Stimulated activated CD4-positive, alpha-beta T cell treated with anti-CD3 and anti-CD28 coated beads, Interleukin-2, amount 100 ng/mL, for 48 hours (primary cell): ENCODE measurements at regions not wholly inside any gene's neighbourhood (a gene's known extent, or its start where the extent isn't known, plus 50 kb on each side); places are given as distances from the start of the nearest gene placed in this dataset.
"Not testable (repeated sequence)": the region's sequence is repeated elsewhere in the genome, so short reads cannot be mapped to it uniquely, and the experiment has no call there.

Source experiments
- DNase-seq, 2 donors: peaks; one replicate each; pipeline ENCODE4 v3.0.0-alpha.2; 2020

GRCh38 chr6:19713984-19714383, 123.2 kb upstream of the ID4 start:
- DNase-seq: no peak

- DNase-seq: no peak
Measured at GRCh38 chr6:19714434-19715166, 122.6 kb upstream of the ID4 start.

GRCh38 chr6:19715167-19715551, 122.0 kb upstream of the ID4 start:
- no peak for DNase-seq

GRCh38 chr6:19719691-19720128, 117.5 kb upstream of the ID4 start:
- DNase-seq: no peak

- DNase-seq: no peak
Measured at GRCh38 chr6:19721766-19722377, 115.3 kb upstream of the ID4 start.

- DNase-seq: no peak
Measured at GRCh38 chr6:19722999-19723398, 114.2 kb upstream of the ID4 start.

- no peak for DNase-seq
Measured at GRCh38 chr6:19723545-19723944, 113.6 kb upstream of the ID4 start.

GRCh38 chr6:19725436-19725835, 111.7 kb upstream of the ID4 start:
- not testable (repeated sequence) for DNase-seq

GRCh38 chr6:19731282-19731681, 105.9 kb upstream of the ID4 start:
- no peak for DNase-seq

- no peak for DNase-seq
Measured at GRCh38 chr6:19734061-19734460, 103.1 kb upstream of the ID4 start.

GRCh38 chr6:19734519-19734918, 102.7 kb upstream of the ID4 start:
- no peak for DNase-seq

GRCh38 chr6:19736066-19736465, 101.1 kb upstream of the ID4 start:
- DNase-seq: no peak

- DNase-seq: no peak
Measured at GRCh38 chr6:19738010-19738409, 99.2 kb upstream of the ID4 start.

GRCh38 chr6:19749722-19750121, 87.4 kb upstream of the ID4 start:
- DNase-seq: no peak

GRCh38 chr6:19752746-19753145, 84.4 kb upstream of the ID4 start:
- DNase-seq: no peak

- DNase-seq: no peak
Measured at GRCh38 chr6:19753826-19754225, 83.3 kb upstream of the ID4 start.

GRCh38 chr6:19754686-19755085, 82.5 kb upstream of the ID4 start:
- no peak for DNase-seq

GRCh38 chr6:19755181-19755580, 82.0 kb upstream of the ID4 start:
- no peak for DNase-seq

GRCh38 chr6:19757036-19757435, 80.1 kb upstream of the ID4 start:
- no peak for DNase-seq

GRCh38 chr6:19759117-19759880, 77.9 kb upstream of the ID4 start:
- no peak for DNase-seq

GRCh38 chr6:19761121-19761520, 76.0 kb upstream of the ID4 start:
- no peak for DNase-seq

- DNase-seq: no peak
Measured at GRCh38 chr6:19771753-19772336, 65.3 kb upstream of the ID4 start.

- no peak for DNase-seq
Measured at GRCh38 chr6:19772891-19773290, 64.3 kb upstream of the ID4 start.

- no peak for DNase-seq
Measured at GRCh38 chr6:19781269-19781668, 55.9 kb upstream of the ID4 start.
